IPS DF 6.9 (cell line): ENCODE measurements at regions not wholly inside any gene's neighbourhood (a gene's known extent, or its start where the extent isn't known, plus 50 kb on each side); places are given as distances from the start of the nearest gene placed in this dataset.

Experiments
- DNase-seq: peaks from one replicate; pipeline ENCODE4 v3.0.0-alpha.2; 2013; ENCODE audit warnings: low read depth, low spot score
- H3K27ac ChIP-seq: one replicate; pipeline ENCODE4 v1.5.1; 2013; ENCODE audit warnings: low read length, control low read depth
- H3K27me3 ChIP-seq: 2 replicates; pipeline ENCODE4 v1.6.1; 2013; ENCODE audit warnings: mild to moderate bottlenecking, low read length; ENCODE audit not compliant: control insufficient read depth, insufficient read depth
- H3K36me3 ChIP-seq: 2 replicates; pipeline ENCODE4 v1.6.1; 2013; ENCODE audit warnings: low read length; ENCODE audit not compliant: control insufficient read depth, insufficient read depth
- H3K4me1 ChIP-seq: 2 replicates; pipeline ENCODE4 v1.6.1; 2013; ENCODE audit warnings: low read length; ENCODE audit not compliant: control insufficient read depth, insufficient read depth
- H3K4me3 ChIP-seq: 2 replicates; pipeline ENCODE4 v1.5.1; 2013; ENCODE audit warnings: mild to moderate bottlenecking, low read length
- H3K9me3 ChIP-seq: 2 replicates; pipeline ENCODE4 v1.6.1; 2013; ENCODE audit warnings: low read length, inconsistent platforms; ENCODE audit not compliant: control insufficient read depth, insufficient read depth
- WGBS: extraction: QIAGEN DNeasy Blood & Tissue Kit; methylation state at CpG from one replicate; pipeline ENCODE4 v1.1.7; 2013; ENCODE audit warnings: mixed read lengths, missing lambda C conversion rate; ENCODE audit not compliant: insufficient read length, insufficient coverage; 5-methylcytosine and 5-hydroxymethylcytosine counted together

- no peak overlapping the region for H3K4me3 ChIP-seq
- no peaks in the 10 kb centered on the region; the same call in 1 of the 2 replicates for H3K4me1 ChIP-seq
- no peak overlapping the region for H3K27ac ChIP-seq
- DNase-seq, result no peak
- no peaks in the 10 kb centered on the region for H3K9me3 ChIP-seq
- no CpG with 5 or more reads among the region's 2 CpGs for WGBS
- no peaks in the 10 kb centered on the region for H3K36me3 ChIP-seq
- no peaks in the 10 kb centered on the region for H3K27me3 ChIP-seq
Observed at GRCh38 chr7:46835556-46835955, 746.4 kb downstream of the TNS3 start.

GRCh38 chr7:46834921-46835320, 747.0 kb downstream of the TNS3 start:
- Histone ChIP-seq H3K27me3 (no peaks in the 10 kb centered on the region), H3K27ac (no peak overlapping the region), H3K4me3 (no peak overlapping the region), H3K36me3 (no peaks in the 10 kb centered on the region), H3K9me3 (no peaks in the 10 kb centered on the region), H3K4me1 (no peaks in the 10 kb centered on the region; the same call in 1 of the 2 replicates)
- WGBS, result no CpG with 5 or more reads among the region's 5 CpGs
- no peak for DNase-seq

DNA sequence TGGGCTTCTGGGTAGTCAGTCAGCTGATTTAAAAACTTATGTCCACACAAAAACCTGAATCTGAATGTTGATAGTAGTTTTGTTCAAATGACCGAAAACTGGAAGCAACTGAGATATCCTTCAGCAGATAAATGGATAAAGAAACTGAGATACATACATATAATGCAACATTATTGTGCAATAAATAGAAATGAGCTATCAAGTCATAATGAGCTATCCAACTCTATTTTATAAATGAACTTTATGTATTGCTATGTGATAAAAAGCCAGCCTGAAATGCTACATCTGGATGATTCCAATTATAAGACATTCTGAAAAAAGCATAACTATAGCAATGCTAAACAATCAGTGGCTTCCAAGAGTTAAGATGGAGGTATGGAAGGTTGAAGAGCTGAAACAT, 748.7 kb downstream of the TNS3 start:
- no peak for DNase-seq
- no CpG with 5 or more reads among the region's 1 CpG for WGBS
- Histone ChIP-seq H3K4me3 (no peak overlapping the region), H3K27me3 (no peaks in the 10 kb centered on the region), H3K9me3 (no peaks in the 10 kb centered on the region), H3K4me1 (no peaks in the 10 kb centered on the region; the same call in 1 of the 2 replicates), H3K36me3 (no peaks in the 10 kb centered on the region), H3K27ac (no peak overlapping the region)

GRCh38 chr7:46832136-46832535, 749.8 kb downstream of the TNS3 start:
- no peaks in the 10 kb centered on the region; the same call in 1 of the 2 replicates for H3K4me1 ChIP-seq
- no CpG with 5 or more reads among the region's 2 CpGs for WGBS

DNA sequence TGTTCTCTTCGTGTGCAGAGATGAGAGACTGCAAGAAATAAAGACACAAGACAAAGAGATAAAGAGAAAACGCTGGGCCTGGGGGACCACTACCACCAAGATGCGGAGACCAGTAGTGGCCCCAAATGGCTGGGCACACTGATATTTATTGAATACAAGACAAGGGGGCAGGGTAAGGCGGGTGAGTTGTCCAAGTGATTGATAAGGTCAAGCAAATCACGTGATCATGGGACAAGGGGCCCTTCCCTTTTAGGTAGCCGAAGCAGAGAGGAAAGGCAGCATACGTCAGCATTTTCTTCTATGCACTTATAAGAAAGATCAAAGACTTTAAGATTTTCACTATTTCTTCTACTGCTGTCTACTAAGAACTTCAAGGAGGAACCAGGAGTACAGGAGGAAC, 762.1 kb downstream of the TNS3 start:
- H3K4me3 ChIP-seq, result no peak overlapping the region
- H3K27ac ChIP-seq, result no peak overlapping the region
- no peaks in the 10 kb centered on the region for H3K9me3 ChIP-seq
- H3K27me3 ChIP-seq, result no peaks in the 10 kb centered on the region
- H3K4me1 ChIP-seq, result no peaks in the 10 kb centered on the region
- H3K36me3 ChIP-seq, result no peaks in the 10 kb centered on the region
- no peak for DNase-seq
- WGBS, result no CpG with 5 or more reads among the region's 7 CpGs

More at GRCh38 chr7:46832136-46832535, 749.8 kb downstream of the TNS3 start:
- H3K27ac ChIP-seq, result no peak overlapping the region
- H3K36me3 ChIP-seq, result no peaks in the 10 kb centered on the region
- H3K9me3 ChIP-seq, result no peaks in the 10 kb centered on the region
- no peak for DNase-seq
- H3K4me3 ChIP-seq, result no peak overlapping the region
- no peaks in the 10 kb centered on the region for H3K27me3 ChIP-seq

- no peaks in the 10 kb centered on the region for H3K36me3 ChIP-seq
- no peaks in the 10 kb centered on the region for H3K9me3 ChIP-seq
- WGBS, result no CpG with 5 or more reads among the region's 4 CpGs
- H3K4me1 ChIP-seq, result no peaks in the 10 kb centered on the region
- H3K27ac ChIP-seq, result no peak overlapping the region
- no peak for DNase-seq
- H3K27me3 ChIP-seq, result no peaks in the 10 kb centered on the region
- no peak overlapping the region for H3K4me3 ChIP-seq
Observed at GRCh38 chr7:46814516-46815250, 767.2 kb downstream of the TNS3 start.

DNA sequence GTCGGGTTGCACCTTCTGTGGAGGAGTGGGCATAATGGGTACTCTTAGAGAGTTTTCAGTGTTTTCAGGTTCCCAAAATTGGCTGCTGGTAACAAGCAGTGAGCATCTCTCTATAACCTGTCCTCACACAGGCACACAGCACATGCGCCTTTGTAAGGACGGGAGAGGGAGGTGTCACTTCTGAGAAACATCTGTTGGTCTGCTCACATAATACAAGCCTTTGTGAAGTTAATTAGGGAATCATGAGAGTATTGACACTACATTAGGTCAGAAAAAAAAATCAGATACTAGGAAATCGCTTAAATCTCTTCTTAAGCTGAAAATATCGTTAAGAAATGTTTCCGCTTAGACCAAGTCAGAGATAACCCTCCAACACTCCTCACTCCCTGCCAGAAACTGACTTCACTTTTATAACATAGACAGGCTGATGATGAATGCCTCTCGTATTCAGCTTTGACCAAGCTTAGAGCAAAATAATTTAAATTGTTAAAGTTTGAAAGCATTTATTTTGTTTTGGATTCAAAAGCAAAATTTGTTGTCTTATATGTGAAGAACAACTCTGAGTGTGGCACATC, 769.7 kb downstream of the TNS3 start:
- Histone ChIP-seq H3K4me3 (no peak overlapping the region), H3K36me3 (no peaks in the 10 kb centered on the region), H3K4me1 (no peaks in the 10 kb centered on the region), H3K9me3 (no peaks in the 10 kb centered on the region), H3K27me3 (no peaks in the 10 kb centered on the region), H3K27ac (no peak overlapping the region)
- no CpG with 5 or more reads among the region's 7 CpGs for WGBS
- DNase-seq, result no peak

DNA sequence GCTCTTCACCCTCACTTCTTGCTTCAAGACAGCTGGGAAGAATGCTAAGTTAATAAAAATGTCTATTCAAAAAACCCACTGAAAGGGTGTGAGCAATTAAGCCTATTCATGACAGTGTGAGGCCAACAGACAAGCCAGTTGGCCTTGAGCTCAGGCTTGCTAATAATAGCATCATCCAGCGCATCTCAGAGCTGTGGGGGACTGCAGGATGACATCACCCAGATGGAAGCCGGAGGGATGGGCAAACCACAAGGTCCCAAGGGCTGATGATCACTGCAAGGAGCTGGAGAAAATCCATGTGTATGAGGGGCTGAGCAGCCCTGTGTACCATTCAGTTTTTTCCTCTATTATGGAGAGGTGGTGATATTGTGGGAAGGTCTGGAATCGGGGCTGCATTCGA, 770.4 kb downstream of the TNS3 start:
- Histone ChIP-seq H3K36me3 (no peaks in the 10 kb centered on the region), H3K9me3 (no peaks in the 10 kb centered on the region), H3K27me3 (no peaks in the 10 kb centered on the region), H3K4me1 (no peaks in the 10 kb centered on the region), H3K27ac (no peak overlapping the region), H3K4me3 (no peak overlapping the region)
- WGBS, result no CpG with 5 or more reads among the region's 4 CpGs
- DNase-seq, result no peak

GRCh38 chr7:46810986-46811385, 770.9 kb downstream of the TNS3 start:
- no peak overlapping the region for H3K27ac ChIP-seq
- no peak for DNase-seq
- no peak overlapping the region for H3K4me3 ChIP-seq
- no peaks in the 10 kb centered on the region for H3K4me1 ChIP-seq
- H3K36me3 ChIP-seq, result no peaks in the 10 kb centered on the region
- WGBS, result no CpG with 5 or more reads among the region's 4 CpGs
- no peaks in the 10 kb centered on the region for H3K27me3 ChIP-seq
- no peaks in the 10 kb centered on the region for H3K9me3 ChIP-seq

DNA sequence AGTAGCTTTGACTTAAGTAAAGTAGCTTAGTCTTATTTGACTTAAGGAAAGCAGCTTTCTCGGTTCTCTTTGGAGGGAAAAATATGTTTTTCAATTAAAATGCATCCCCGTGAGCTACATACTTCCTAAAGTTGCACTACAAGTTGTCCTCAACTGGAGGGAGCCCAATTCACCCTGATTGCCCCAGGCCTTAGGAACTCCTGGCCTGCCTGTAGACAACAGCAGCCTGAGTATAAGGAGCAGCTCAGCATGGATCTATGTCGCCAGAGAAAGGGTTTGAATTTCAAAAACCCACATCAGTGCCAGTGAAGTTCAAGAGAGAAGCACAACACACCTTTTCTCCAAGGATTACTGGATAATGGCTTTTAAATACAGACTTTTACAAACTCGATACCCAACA, 772.0 kb downstream of the TNS3 start:
- whole genome bisulfite sequencing, result no CpG with 5 or more reads among the region's 4 CpGs
- no peaks in the 10 kb centered on the region for H3K4me1 ChIP-seq
- H3K4me3 ChIP-seq, result no peak overlapping the region
- no peaks in the 10 kb centered on the region for H3K36me3 ChIP-seq
- H3K9me3 ChIP-seq, result no peaks in the 10 kb centered on the region
- H3K27ac ChIP-seq, result no peak overlapping the region
- no peak for DNase-seq
- no peaks in the 10 kb centered on the region for H3K27me3 ChIP-seq

DNA sequence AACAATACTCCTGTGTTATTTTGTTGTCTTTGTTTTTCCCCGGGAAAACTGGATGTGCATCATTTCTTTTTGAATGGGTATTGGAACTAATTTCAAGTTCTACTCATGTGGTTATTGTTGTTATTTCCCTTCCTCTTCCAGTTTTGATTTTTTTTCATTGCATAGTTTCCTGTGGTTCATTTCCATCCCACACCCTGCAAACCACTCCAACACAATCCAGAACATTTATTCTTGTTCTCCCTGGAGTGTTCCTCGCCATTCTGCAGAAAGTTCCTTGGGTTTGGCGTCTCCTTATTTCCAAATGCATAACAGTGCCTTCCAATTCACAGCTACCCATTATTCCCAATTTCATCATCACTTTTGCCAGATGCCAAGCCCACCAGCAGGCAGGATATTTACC, 775.1 kb downstream of the TNS3 start:
- Histone ChIP-seq H3K9me3 (no peaks in the 10 kb centered on the region), H3K27ac (no peak overlapping the region), H3K27me3 (no peaks in the 10 kb centered on the region), H3K4me3 (no peak overlapping the region), H3K4me1 (no peaks in the 10 kb centered on the region), H3K36me3 (no peaks in the 10 kb centered on the region)
- no CpG with 5 or more reads among the region's 3 CpGs for WGBS
- no peak for DNase-seq
